Osteocyte (in vitro differentiated cells): ENCODE measurements at regions not wholly inside any gene's neighbourhood (a gene's known extent, or its start where the extent isn't known, plus 50 kb on each side); places are given as distances from the start of the nearest gene placed in this dataset.

Experiments
- DNase-seq: peaks from one replicate; pipeline ENCODE4 v3.0.0; 2021; ENCODE audit warnings: mixed read lengths; ENCODE audit not compliant: unreplicated experiment; ENCODE audit errors: extremely low spot score
- H3K27ac Mint-ChIP-seq: one replicate; pipeline ENCODE4 v1.8.0; 2021; ENCODE audit warnings: mild to moderate bottlenecking, mixed read lengths; ENCODE audit not compliant: unreplicated experiment
- H3K27me3 Mint-ChIP-seq: one replicate; pipeline ENCODE4 v1.8.0; 2021; ENCODE audit warnings: mixed read lengths; ENCODE audit not compliant: unreplicated experiment
- H3K36me3 Mint-ChIP-seq: one replicate; pipeline ENCODE4 v1.8.0; 2021; ENCODE audit warnings: mixed read lengths; ENCODE audit not compliant: unreplicated experiment
- H3K4me1 Mint-ChIP-seq: one replicate; pipeline ENCODE4 v1.8.0; 2021; ENCODE audit warnings: mixed read lengths; ENCODE audit not compliant: unreplicated experiment
- H3K4me3 Mint-ChIP-seq: one replicate; pipeline ENCODE4 v1.8.0; 2021; ENCODE audit warnings: mild to moderate bottlenecking, moderate library complexity, mixed read lengths; ENCODE audit not compliant: unreplicated experiment
- H3K9me3 Mint-ChIP-seq: one replicate; pipeline ENCODE4 v1.8.0; 2021; ENCODE audit warnings: mixed read lengths; ENCODE audit not compliant: unreplicated experiment
- TF ChIP-seq, protein P1 (sequence below): fragments of 200-600 bp; sonication (generic); IDR thresholded peaks from 2 replicates; pipeline ENCODE4 v1.5.0; 2021; ENCODE audit warnings: antibody characterized with exemption, mild to moderate bottlenecking, moderate library complexity

DNA sequence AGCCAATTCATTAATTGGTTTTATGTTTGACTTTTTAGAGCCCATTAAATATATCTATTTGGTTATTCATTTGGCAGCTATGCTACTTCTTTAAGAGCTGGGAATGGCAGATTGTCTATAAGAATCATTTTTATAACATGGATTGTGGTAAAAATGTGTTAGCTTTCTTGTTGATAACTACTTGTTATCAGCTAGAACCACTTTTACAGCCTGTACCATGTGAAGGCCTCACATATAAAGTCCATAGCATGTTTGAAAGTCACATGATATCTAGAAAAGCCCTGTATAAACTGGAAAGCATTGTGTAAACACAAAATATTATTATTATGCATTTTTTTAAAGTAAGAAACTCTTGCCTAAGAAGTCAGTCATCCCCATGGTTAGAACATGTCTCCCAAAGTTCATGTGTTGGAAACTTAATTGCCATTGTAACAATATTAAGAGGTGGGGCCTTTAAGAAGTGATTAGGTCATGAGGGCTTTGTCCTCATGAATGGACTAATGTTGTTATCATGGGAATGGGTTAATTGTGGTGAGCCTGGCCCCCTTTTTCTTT is 110.9 kb upstream of the BMP2K start:
- DNase-seq: no peak
- Mint-ChIP-seq H3K4me3 (no peak overlapping the region), H3K9me3 (no peaks in the 10 kb centered on the region), H3K27me3 (no peaks in the 10 kb centered on the region), H3K4me1 (peaks cover 31% of the 10 kb centered on the region), H3K36me3 (no peaks in the 10 kb centered on the region), H3K27ac (no peak overlapping the region)
- TF ChIP-seq, protein P1, sequence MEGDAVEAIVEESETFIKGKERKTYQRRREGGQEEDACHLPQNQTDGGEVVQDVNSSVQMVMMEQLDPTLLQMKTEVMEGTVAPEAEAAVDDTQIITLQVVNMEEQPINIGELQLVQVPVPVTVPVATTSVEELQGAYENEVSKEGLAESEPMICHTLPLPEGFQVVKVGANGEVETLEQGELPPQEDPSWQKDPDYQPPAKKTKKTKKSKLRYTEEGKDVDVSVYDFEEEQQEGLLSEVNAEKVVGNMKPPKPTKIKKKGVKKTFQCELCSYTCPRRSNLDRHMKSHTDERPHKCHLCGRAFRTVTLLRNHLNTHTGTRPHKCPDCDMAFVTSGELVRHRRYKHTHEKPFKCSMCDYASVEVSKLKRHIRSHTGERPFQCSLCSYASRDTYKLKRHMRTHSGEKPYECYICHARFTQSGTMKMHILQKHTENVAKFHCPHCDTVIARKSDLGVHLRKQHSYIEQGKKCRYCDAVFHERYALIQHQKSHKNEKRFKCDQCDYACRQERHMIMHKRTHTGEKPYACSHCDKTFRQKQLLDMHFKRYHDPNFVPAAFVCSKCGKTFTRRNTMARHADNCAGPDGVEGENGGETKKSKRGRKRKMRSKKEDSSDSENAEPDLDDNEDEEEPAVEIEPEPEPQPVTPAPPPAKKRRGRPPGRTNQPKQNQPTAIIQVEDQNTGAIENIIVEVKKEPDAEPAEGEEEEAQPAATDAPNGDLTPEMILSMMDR: no peak

GRCh38 chr4:78666830-78667258 is 109.3 kb upstream of the BMP2K start:
- Mint-ChIP-seq H3K27me3 (no peaks in the 10 kb centered on the region), H3K27ac (no peak overlapping the region), H3K4me1 (peaks cover 22% of the 10 kb centered on the region), H3K36me3 (no peaks in the 10 kb centered on the region), H3K4me3 (no peak overlapping the region), H3K9me3 (no peaks in the 10 kb centered on the region)
- TF ChIP-seq, protein P1: no peak
- DNase-seq: no peak

DNA sequence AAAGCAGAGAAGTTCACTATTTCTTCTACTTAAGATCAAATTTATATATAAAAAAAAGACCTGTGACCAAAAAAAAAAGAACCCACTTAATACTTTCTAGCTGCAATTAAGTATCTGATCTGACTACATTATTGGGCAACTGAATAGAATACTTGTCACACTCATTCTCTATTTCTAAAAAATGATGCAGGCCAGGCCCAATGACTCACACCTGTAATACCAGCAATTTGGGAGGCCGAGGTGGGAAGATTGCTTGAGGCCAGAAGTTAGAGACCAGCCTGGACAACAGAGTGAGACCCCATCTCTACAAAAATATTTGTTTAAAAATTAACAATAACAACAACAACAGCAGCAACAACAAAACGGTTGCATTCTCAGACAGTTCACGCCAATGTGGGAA is 108.8 kb upstream of the BMP2K start:
- H3K4me1 Mint-ChIP-seq: peaks cover 17% of the 10 kb centered on the region

DNA sequence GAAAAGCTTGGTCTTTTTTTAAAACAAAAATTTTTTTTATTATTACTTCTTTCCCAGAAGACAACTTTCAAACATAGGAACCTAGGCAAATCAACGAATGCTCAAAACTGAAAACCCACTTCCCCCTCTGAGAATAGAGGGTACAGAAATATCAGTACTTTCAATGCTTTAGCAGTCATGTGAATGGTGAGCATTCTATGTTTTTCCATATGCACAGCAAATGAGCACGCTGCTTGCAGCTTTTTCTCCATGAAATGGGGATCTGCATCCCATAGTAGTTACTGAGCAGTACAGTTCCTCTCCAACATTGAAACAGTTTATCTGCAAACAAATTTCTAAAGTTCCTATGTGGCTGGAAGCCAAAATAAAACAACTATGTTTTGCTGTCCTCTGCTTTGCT is 108.4 kb upstream of the BMP2K start:
- Mint-ChIP-seq H3K36me3 (no peaks in the 10 kb centered on the region), H3K4me1 (peaks cover 13% of the 10 kb centered on the region), H3K27ac (no peak overlapping the region), H3K27me3 (peaks cover 3% of the 10 kb centered on the region), H3K4me3 (no peak overlapping the region), H3K9me3 (no peaks in the 10 kb centered on the region)
- no peak for DNase-seq
- TF ChIP-seq, protein P1: no peak

More for the DNA sequence above, 108.8 kb upstream of the BMP2K start:
- Mint-ChIP-seq H3K27ac (no peak overlapping the region), H3K27me3 (no peaks in the 10 kb centered on the region), H3K36me3 (no peaks in the 10 kb centered on the region), H3K9me3 (no peaks in the 10 kb centered on the region), H3K4me3 (no peak overlapping the region)
- DNase-seq: no peak
- TF ChIP-seq, protein P1: no peak

DNA sequence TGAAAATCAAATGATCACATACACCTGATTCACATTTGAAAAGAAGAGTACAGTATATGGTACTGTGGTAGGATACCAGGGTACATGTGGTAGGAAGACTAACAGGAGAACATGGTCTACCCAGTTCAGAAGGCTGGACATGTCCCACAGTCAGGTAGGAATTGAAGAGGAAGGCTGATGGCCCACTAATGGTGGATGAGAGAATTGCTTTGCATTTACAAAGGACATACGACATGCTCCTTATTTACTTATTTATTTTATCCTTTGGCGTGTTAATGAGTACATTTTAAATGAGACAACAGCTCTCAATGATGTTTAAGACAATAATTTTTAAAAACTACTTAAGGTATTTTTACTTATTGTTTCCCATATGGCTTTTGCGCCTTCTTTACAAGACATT is 106.7 kb upstream of the BMP2K start:
- TF ChIP-seq, protein P1: no peak
- Mint-ChIP-seq H3K4me1 (peaks cover 11% of the 10 kb centered on the region), H3K36me3 (no peaks in the 10 kb centered on the region), H3K27me3 (peaks cover 4% of the 10 kb centered on the region), H3K27ac (no peak overlapping the region), H3K4me3 (no peak overlapping the region), H3K9me3 (no peaks in the 10 kb centered on the region)
- no peak for DNase-seq
